ENCODE measurements at regions not wholly inside any gene's neighbourhood (a gene's known extent, or its start where the extent isn't known, plus 50 kb on each side); places are given as distances from the start of the nearest gene placed in this dataset.

DNA sequence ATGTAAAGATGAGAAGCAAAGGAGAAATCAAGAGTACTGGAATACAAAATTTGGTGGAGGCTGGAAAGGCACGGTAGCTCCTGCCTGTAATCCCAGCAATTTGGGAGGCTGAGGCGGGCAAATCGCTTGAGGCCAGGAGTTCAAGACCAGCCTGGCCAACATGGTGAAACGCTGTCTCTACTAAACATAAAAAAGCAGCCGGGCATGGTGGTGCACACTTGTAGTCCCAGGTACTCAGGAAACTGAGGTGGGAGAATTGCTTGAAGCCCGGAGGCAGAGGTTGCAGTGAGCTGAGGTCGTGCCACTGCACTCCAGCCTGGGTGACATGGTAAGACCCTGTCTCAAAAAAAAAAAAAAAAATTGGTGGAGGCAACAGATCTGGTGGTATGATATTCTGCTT lies 1086.0 kb downstream of the NLGN4X start:
- TF ChIP-seq, protein P1, sequence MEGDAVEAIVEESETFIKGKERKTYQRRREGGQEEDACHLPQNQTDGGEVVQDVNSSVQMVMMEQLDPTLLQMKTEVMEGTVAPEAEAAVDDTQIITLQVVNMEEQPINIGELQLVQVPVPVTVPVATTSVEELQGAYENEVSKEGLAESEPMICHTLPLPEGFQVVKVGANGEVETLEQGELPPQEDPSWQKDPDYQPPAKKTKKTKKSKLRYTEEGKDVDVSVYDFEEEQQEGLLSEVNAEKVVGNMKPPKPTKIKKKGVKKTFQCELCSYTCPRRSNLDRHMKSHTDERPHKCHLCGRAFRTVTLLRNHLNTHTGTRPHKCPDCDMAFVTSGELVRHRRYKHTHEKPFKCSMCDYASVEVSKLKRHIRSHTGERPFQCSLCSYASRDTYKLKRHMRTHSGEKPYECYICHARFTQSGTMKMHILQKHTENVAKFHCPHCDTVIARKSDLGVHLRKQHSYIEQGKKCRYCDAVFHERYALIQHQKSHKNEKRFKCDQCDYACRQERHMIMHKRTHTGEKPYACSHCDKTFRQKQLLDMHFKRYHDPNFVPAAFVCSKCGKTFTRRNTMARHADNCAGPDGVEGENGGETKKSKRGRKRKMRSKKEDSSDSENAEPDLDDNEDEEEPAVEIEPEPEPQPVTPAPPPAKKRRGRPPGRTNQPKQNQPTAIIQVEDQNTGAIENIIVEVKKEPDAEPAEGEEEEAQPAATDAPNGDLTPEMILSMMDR (IDR thresholded peaks at IDR 0.05; ENCODE audit: low read depth, low read length) = no peak
- TF ChIP-seq POLR2A (IDR thresholded peaks at IDR 0.05; ENCODE audit: extremely low read depth, insufficient read length) (no peak), MYC (IDR thresholded peaks at IDR 0.05; ENCODE audit: low read depth, low read length) (no peak)
- TF ChIP-seq, protein P2, sequence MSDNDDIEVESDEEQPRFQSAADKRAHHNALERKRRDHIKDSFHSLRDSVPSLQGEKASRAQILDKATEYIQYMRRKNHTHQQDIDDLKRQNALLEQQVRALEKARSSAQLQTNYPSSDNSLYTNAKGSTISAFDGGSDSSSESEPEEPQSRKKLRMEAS (IDR thresholded peaks at IDR 0.05; ENCODE audit: low read depth, low read length) = no peak
- H3K4me3 ChIP-seq (ENCODE audit: low read depth, low read length) = no peak overlapping the region
- DNase-seq (ENCODE audit: low read depth) = no peak

DNA sequence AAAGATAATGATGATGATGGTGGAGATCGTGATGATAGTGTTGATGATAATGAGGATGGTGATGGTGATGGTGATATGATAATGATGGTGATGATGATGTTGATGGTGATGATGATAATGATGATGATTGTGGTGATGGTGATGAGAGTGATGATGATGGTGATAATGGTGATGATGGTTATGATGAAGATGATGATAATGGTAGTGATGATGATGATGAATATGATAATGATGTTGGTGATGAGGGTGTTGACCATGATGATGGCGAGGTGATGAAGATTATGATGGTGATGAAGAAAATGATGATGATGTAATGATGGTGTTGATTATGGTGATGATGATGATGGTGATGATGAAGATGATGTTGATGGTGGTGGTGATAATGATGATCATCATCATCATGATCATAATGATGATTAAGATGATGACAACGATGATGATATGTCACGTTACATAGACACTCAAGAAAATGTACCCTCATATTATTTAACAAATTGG lies 1106.4 kb downstream of the NLGN4X start:
- H3K4me3 ChIP-seq (ENCODE audit: low read depth, low read length) = no peak overlapping the region
- no peak for DNase-seq (ENCODE audit: low read depth)
- TF ChIP-seq POLR2A (IDR thresholded peaks at IDR 0.05; ENCODE audit: extremely low read depth, insufficient read length) = no peak
- TF ChIP-seq, protein P1 (IDR thresholded peaks at IDR 0.05; ENCODE audit: low read depth, low read length) = no peak
- TF ChIP-seq MYC (IDR thresholded peaks at IDR 0.05; ENCODE audit: low read depth, low read length) = no peak
- TF ChIP-seq, protein P2 (IDR thresholded peaks at IDR 0.05; ENCODE audit: low read depth, low read length) = no peak

DNA sequence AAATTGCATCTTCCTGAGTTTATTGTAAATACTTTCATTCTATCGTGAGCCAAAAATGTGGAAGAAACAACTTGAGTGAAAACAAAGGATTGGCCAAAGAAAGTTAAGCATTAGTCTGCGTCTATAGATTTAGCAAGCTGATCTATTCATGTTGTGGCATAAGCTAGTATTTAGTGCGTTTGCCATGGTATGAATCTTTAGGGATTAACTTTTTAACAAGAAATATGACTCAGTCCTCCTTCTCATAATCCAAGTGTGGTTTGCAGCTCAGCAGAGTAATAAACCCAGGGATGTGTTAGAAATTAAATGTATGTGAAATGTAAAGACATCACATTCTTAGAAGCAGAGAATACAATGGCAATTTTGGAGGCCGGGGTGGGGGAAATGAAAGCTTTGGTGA lies 1110.9 kb downstream of the NLGN4X start:
- H3K4me3 ChIP-seq (ENCODE audit: low read depth, low read length) = no peak overlapping the region
- TF ChIP-seq POLR2A (IDR thresholded peaks at IDR 0.05; ENCODE audit: extremely low read depth, insufficient read length) (no peak), MYC (IDR thresholded peaks at IDR 0.05; ENCODE audit: low read depth, low read length) (no peak)
- TF ChIP-seq, protein P2 (IDR thresholded peaks at IDR 0.05; ENCODE audit: low read depth, low read length) = no peak
- TF ChIP-seq, protein P1 (IDR thresholded peaks at IDR 0.05; ENCODE audit: low read depth, low read length) = no peak
- no peak for DNase-seq (ENCODE audit: low read depth)

DNA sequence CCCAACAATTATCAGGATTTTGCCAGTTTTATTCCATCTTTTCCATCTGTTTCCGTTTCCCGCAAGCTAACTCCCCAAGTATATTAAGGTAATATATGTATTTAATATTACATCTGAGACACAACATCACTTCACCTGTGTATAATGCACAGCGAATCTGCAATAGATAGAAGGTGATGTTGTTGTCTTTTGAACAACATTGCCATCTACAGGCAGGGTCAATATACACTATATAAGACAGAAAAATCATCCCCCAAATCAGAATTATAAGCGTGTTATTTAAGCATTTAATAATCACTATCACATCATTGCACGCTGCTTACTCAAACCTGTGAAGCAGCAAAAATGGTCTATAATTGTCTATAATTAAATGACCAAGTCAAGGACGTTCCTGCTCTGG lies 1115.5 kb downstream of the NLGN4X start:
- TF ChIP-seq, protein P2 (IDR thresholded peaks at IDR 0.05; ENCODE audit: low read depth, low read length) = no peak
- TF ChIP-seq, protein P1 (IDR thresholded peaks at IDR 0.05; ENCODE audit: low read depth, low read length) = peak; percentile 13
- TF ChIP-seq MYC (IDR thresholded peaks at IDR 0.05; ENCODE audit: low read depth, low read length) = no peak
- peak; percentile 27 for DNase-seq (ENCODE audit: low read depth)
- no peak overlapping the region for H3K4me3 ChIP-seq (ENCODE audit: low read depth, low read length)

DNA sequence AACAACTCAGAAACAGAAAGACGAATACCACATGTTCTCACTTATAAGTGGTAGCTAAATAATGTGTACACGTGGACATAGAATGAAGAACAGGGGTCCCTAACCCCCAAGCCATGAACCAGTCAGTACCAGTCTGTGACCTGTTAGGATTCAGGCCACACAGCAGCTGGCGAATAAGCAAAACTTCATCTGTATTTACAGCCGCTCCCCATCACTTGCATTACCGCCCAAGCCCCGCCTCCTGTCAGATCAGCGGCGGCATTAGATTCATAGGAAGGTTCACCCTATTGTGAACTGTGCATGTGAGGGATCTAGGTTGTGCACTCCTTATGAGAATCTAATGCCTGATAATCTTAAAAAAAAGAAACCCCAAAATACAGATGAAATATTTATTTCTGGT lies 1128.7 kb downstream of the NLGN4X start:
- no peak overlapping the region for H3K4me3 ChIP-seq (ENCODE audit: low read depth, low read length)
- no peak for DNase-seq (ENCODE audit: low read depth)
- TF ChIP-seq, protein P1 (IDR thresholded peaks at IDR 0.05; ENCODE audit: low read depth, low read length) = no peak
- TF ChIP-seq POLR2A (IDR thresholded peaks at IDR 0.05; ENCODE audit: extremely low read depth, insufficient read length) = no peak
- TF ChIP-seq, protein P2 (IDR thresholded peaks at IDR 0.05; ENCODE audit: low read depth, low read length) = no peak
- TF ChIP-seq MYC (IDR thresholded peaks at IDR 0.05; ENCODE audit: low read depth, low read length) = no peak
